ENCODE measurements at regions not wholly inside any gene's neighbourhood (a gene's known extent, or its start where the extent isn't known, plus 50 kb on each side); places are given as distances from the start of the nearest gene placed in this dataset.

DNA sequence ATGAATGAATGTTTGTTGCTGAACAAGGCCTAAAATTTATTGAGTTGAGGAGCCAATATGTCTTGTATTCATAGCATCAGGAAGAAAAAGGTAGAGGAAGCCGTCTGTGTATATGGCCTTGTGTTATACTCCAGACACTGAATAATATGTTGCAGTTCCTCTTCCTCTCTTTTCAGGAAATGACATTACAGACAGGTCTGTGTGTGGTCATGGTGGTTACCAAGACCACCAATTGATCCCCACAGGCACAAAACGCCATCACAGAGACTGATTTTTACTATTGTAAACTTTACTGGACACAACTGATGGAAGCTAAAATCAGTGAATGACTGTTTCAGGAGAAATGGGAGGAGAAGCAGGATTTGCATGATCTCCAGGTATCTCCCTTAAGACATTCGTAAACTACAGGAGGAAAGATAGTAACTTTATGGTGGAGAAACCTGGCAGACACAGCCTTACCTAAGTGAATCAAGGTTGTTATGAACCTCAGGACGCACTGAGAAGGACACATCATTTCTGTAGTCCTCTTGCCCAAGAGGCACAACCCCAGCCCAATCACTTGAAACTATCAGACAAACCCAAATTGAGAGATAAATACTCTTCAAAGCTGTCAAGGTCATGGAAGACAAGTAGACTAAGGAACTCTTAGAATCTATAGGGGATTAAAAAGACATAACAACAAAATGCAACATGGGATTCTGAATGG, 334.1 kb upstream of the RGS6 start:
- Histone ChIP-seq H3K9me3 (ENCODE audit: low read length) (peaks cover 4% of the 10 kb centered on the region), H3K9me2 (ENCODE audit: insufficient read depth, low read length) (no peaks in the 10 kb centered on the region), H2AFZ (ENCODE audit: low read depth, low read length) (no peak overlapping the region), H3K79me2 (replicated peaks; ENCODE audit: insufficient read depth, low read length) (no peaks in the 10 kb centered on the region), H4K20me1 (ENCODE audit: insufficient read depth) (no peaks in the 10 kb centered on the region), H3K36me3 (ENCODE audit: insufficient read depth, low read length) (no peaks in the 10 kb centered on the region), H3K4me3 (ENCODE audit: low read length) (no peak overlapping the region), H3K27me3 (ENCODE audit: insufficient read depth, low read depth, low read length) (no peaks in the 10 kb centered on the region), H3K27ac (ENCODE audit: low read length) (no peak overlapping the region), H3F3A (ENCODE audit: insufficient read depth, low read length, poor library complexity, severe bottlenecking) (no peaks in the 10 kb centered on the region), H3K9ac (ENCODE audit: low read length) (no peak overlapping the region), H3K4me2 (ENCODE audit: low read length) (no peak overlapping the region)
- TF ChIP-seq RAD21 (conservative IDR thresholded peaks at IDR 0.05) (no peak), TAF1 (IDR thresholded peaks at IDR 0.05; ENCODE audit: low read depth) (no peak), EZH2 (IDR thresholded peaks at IDR 0.05; ENCODE audit: borderline replicate concordance, insufficient read depth, low read length, poor library complexity, severe bottlenecking) (no peak), MXI1 (conservative IDR thresholded peaks at IDR 0.05; ENCODE audit: poor library complexity, severe bottlenecking) (no peak), SMC3 (conservative IDR thresholded peaks at IDR 0.05; ENCODE audit: poor library complexity) (no peak), EP300 (conservative IDR thresholded peaks at IDR 0.05; ENCODE audit: poor library complexity, severe bottlenecking) (no peak), POLR2AphosphoS5 (IDR thresholded peaks at IDR 0.05) (no peak)
- TF ChIP-seq, protein P1, sequence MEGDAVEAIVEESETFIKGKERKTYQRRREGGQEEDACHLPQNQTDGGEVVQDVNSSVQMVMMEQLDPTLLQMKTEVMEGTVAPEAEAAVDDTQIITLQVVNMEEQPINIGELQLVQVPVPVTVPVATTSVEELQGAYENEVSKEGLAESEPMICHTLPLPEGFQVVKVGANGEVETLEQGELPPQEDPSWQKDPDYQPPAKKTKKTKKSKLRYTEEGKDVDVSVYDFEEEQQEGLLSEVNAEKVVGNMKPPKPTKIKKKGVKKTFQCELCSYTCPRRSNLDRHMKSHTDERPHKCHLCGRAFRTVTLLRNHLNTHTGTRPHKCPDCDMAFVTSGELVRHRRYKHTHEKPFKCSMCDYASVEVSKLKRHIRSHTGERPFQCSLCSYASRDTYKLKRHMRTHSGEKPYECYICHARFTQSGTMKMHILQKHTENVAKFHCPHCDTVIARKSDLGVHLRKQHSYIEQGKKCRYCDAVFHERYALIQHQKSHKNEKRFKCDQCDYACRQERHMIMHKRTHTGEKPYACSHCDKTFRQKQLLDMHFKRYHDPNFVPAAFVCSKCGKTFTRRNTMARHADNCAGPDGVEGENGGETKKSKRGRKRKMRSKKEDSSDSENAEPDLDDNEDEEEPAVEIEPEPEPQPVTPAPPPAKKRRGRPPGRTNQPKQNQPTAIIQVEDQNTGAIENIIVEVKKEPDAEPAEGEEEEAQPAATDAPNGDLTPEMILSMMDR (IDR thresholded peaks at IDR 0.05; ENCODE audit: poor library complexity, severe bottlenecking) = no peak
- TF ChIP-seq, protein P2, sequence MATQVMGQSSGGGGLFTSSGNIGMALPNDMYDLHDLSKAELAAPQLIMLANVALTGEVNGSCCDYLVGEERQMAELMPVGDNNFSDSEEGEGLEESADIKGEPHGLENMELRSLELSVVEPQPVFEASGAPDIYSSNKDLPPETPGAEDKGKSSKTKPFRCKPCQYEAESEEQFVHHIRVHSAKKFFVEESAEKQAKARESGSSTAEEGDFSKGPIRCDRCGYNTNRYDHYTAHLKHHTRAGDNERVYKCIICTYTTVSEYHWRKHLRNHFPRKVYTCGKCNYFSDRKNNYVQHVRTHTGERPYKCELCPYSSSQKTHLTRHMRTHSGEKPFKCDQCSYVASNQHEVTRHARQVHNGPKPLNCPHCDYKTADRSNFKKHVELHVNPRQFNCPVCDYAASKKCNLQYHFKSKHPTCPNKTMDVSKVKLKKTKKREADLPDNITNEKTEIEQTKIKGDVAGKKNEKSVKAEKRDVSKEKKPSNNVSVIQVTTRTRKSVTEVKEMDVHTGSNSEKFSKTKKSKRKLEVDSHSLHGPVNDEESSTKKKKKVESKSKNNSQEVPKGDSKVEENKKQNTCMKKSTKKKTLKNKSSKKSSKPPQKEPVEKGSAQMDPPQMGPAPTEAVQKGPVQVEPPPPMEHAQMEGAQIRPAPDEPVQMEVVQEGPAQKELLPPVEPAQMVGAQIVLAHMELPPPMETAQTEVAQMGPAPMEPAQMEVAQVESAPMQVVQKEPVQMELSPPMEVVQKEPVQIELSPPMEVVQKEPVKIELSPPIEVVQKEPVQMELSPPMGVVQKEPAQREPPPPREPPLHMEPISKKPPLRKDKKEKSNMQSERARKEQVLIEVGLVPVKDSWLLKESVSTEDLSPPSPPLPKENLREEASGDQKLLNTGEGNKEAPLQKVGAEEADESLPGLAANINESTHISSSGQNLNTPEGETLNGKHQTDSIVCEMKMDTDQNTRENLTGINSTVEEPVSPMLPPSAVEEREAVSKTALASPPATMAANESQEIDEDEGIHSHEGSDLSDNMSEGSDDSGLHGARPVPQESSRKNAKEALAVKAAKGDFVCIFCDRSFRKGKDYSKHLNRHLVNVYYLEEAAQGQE (IDR thresholded peaks at IDR 0.05; ENCODE audit: borderline replicate concordance) = no peak

DNA sequence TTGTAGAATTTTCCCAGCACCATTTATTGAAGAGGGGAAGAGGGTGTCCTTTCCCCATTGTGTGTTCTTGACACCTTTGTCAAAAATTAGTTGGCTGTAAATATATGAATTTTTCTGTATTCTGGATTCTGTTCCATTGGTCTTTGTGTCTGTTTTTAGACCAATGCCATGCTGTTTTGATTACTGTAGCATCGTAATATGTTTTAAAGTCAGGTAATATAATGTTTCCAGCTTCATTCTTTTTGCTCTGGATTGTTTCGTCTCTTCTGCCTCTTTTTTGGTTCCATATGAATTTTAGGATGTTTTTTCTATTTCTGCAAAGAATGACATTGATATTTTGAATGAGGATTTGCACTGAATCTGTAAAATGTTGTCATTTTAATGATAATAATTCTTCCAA, 331.9 kb upstream of the RGS6 start:
- no peak for TF ChIP-seq TAF1 (IDR thresholded peaks at IDR 0.05; ENCODE audit: low read depth)
- no peak for TF ChIP-seq MXI1 (conservative IDR thresholded peaks at IDR 0.05; ENCODE audit: poor library complexity, severe bottlenecking)
- TF ChIP-seq EZH2 (IDR thresholded peaks at IDR 0.05; ENCODE audit: borderline replicate concordance, insufficient read depth, low read length, poor library complexity, severe bottlenecking) = no peak
- no peak for TF ChIP-seq SMC3 (conservative IDR thresholded peaks at IDR 0.05; ENCODE audit: poor library complexity)
- TF ChIP-seq RAD21 (conservative IDR thresholded peaks at IDR 0.05) = no peak
- no peak for TF ChIP-seq POLR2AphosphoS5 (IDR thresholded peaks at IDR 0.05)
- TF ChIP-seq EP300 (conservative IDR thresholded peaks at IDR 0.05; ENCODE audit: poor library complexity, severe bottlenecking) = no peak
- no peak overlapping the region for H2AFZ ChIP-seq (ENCODE audit: low read depth, low read length)
- no peaks in the 10 kb centered on the region for H3K36me3 ChIP-seq (ENCODE audit: insufficient read depth, low read length)
- H3K4me3 ChIP-seq (ENCODE audit: low read length) = no peak overlapping the region
- no peaks in the 10 kb centered on the region for H3K27me3 ChIP-seq (ENCODE audit: insufficient read depth, low read depth, low read length)
- H3K9me3 ChIP-seq (ENCODE audit: low read length) = peaks cover 4% of the 10 kb centered on the region
- no peak overlapping the region for H3K4me2 ChIP-seq (ENCODE audit: low read length)
- no peaks in the 10 kb centered on the region for H3K79me2 ChIP-seq (replicated peaks; ENCODE audit: insufficient read depth, low read length)
- H3K9ac ChIP-seq (ENCODE audit: low read length) = no peak overlapping the region
- H3K9me2 ChIP-seq (ENCODE audit: insufficient read depth, low read length) = no peaks in the 10 kb centered on the region
- no peaks in the 10 kb centered on the region for H3F3A ChIP-seq (ENCODE audit: insufficient read depth, low read length, poor library complexity, severe bottlenecking)
- no peak overlapping the region for H3K27ac ChIP-seq (ENCODE audit: low read length)
- H4K20me1 ChIP-seq (ENCODE audit: insufficient read depth) = no peaks in the 10 kb centered on the region
